GM21423 (cell line): ENCODE measurements at regions not wholly inside any gene's neighbourhood (a gene's known extent, or its start where the extent isn't known, plus 50 kb on each side); places are given as distances from the start of the nearest gene placed in this dataset.
"Not testable (repeated sequence)": the region's sequence is repeated elsewhere in the genome, so short reads cannot be mapped to it uniquely, and the experiment has no call there.

ENCODE experiments used
- ATAC-seq: cut with Tn5 transposase; IDR thresholded peaks from one replicate; pipeline ENCODE4 v1.9.1; 2021; ENCODE audit warnings: mild to moderate bottlenecking, moderate library complexity; ENCODE audit not compliant: unreplicated experiment

GRCh38 chr4:78660559-78660958 is 109.0 kb downstream of the ANXA3 start:
- no peak for ATAC-seq

GRCh38 chr4:78661086-78661690 is 109.6 kb downstream of the ANXA3 start:
- no peak for ATAC-seq

- ATAC-seq = peak; percentile 76
These were observed 110.5 kb downstream of the ANXA3 start for GRCh38 chr4:78661921-78662521.

- no peak for ATAC-seq
These were observed 111.1 kb downstream of the ANXA3 start for GRCh38 chr4:78662658-78663057.

GRCh38 chr4:78664296-78664695 is 111.9 kb upstream of the BMP2K start:
- not testable (repeated sequence) for ATAC-seq

GRCh38 chr4:78665216-78665770 is 110.9 kb upstream of the BMP2K start:
- no peak for ATAC-seq

GRCh38 chr4:78666830-78667258 is 109.3 kb upstream of the BMP2K start:
- no peak for ATAC-seq

GRCh38 chr4:78667325-78667724 is 108.8 kb upstream of the BMP2K start:
- ATAC-seq = no peak

- ATAC-seq = peak; percentile 72
These were observed 108.4 kb upstream of the BMP2K start for GRCh38 chr4:78667764-78668163.

GRCh38 chr4:78669453-78669852 is 106.7 kb upstream of the BMP2K start:
- no peak for ATAC-seq

GRCh38 chr4:78671903-78672815 is 104.0 kb upstream of the BMP2K start:
- ATAC-seq = no peak

GRCh38 chr4:78673337-78673736 is 102.8 kb upstream of the BMP2K start:
- ATAC-seq = no peak

- ATAC-seq = no peak
These were observed 100.8 kb upstream of the BMP2K start for GRCh38 chr4:78675325-78675724.

GRCh38 chr4:78682070-78682469 is 94.1 kb upstream of the BMP2K start:
- no peak for ATAC-seq

- ATAC-seq = no peak
These were observed 92.8 kb upstream of the BMP2K start for GRCh38 chr4:78683352-78683751.

GRCh38 chr4:78684325-78685079 is 91.6 kb upstream of the BMP2K start:
- no peak for ATAC-seq

GRCh38 chr4:78687818-78688217 is 88.3 kb upstream of the BMP2K start:
- no peak for ATAC-seq

GRCh38 chr4:78688366-78688765 is 87.8 kb upstream of the BMP2K start:
- ATAC-seq = no peak

GRCh38 chr4:78689261-78689660 is 86.9 kb upstream of the BMP2K start:
- ATAC-seq = no peak

GRCh38 chr4:78689700-78690323 is 86.3 kb upstream of the BMP2K start:
- no peak for ATAC-seq
